ENCODE measurements at regions not wholly inside any gene's neighbourhood (a gene's known extent, or its start where the extent isn't known, plus 50 kb on each side); places are given as distances from the start of the nearest gene placed in this dataset.

DNA sequence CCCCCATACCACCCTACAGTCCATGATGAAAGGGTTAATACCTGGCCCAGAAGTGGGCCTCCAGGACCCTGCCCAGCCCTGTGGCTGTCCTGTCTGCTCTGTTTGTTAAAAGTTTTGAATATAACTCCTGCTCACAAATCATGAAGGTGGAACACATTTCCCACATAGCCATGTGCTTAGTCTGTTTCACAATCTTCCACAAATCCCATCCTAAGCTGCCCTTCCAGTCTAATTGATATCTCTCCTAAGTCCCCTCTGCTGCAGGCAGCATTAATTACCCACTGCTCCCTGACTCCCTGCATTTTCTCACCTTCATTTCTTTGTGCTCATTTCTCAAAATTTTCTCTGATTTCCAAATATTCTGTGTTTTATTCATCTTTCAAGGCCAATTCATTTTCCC is 142.6 kb downstream of the AASDH start:
- in situ Hi-C loops (cut with HindIII; ENCODE audit: low sequenced_read_pairs), result no loop called here
- no peak for DNase-seq (ENCODE audit: low spot score)

DNA sequence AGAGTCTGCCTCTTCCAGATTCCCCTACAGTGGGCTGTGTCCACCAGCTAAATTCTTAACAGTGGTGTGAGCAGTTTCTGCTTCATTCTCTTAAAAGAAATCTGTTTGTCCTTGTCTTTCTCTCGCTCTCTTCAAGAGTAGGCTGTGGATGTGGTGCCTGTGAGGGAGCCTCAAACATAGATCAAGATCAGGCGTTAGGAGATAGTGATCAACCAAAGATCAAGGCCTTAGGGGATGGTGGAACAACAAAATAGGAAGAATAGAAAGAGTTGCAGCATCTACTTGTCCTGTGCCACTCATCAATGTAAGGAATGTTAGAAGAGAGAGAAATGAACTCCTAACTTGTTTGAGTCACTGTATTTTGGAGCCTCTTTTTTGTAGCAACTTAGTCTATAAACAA is 144.2 kb downstream of the AASDH start:
- no peak for DNase-seq (ENCODE audit: low spot score)
- in situ Hi-C loops (cut with HindIII; ENCODE audit: low sequenced_read_pairs), result no loop called here

DNA sequence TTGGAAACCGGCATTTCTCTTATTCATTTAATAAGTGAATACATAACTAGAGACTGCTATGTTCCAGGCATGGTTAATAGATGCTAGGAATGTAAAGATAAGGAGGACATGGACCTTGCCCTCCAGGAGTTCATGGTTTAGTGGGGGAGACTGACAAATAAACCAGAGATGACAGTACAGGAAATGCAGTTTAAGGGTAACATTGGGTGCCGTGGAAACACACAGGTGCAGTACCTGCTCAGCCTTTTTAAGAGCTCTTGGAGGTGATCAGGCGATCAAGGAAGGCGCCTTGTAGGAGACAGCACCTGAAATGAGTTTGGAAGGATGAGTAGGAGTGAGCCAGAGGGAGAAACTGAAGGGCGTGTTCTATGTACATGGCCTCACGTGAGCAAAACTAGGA is 145.8 kb downstream of the AASDH start:
- in situ Hi-C loops (cut with HindIII; ENCODE audit: low sequenced_read_pairs), result no loop called here
- DNase-seq (ENCODE audit: low spot score), result no peak

DNA sequence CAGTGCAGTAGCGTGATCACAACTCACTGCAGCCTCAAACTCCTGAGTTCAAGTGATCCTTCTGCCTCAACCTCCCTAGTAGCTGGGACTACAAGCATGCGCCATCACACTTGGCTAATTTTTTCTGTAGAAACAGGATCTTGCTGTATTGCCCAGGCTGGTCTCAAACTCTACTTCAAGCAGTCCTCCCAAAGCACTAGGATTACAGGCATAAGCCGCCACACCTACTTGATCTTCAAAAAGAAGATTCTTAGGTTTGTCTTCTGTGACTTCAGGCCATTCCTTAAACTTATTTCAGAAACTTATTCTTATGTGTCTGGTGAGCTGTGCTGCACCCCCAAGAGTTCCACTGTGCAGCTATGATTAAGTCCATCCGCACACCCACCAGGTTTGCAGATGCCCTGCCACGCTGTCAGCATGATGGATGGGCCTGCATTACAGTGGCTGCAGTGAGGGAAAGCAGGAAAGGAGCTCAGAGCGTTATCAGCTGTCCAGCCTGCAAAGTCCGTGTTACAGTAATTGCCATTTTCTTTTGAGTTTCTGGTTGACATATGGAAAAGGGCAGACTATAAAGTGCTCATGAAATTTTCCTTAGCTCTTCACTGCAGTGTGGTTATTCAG is 146.6 kb downstream of the AASDH start:
- no peak for DNase-seq (ENCODE audit: low spot score)
- in situ Hi-C loops (cut with HindIII; ENCODE audit: low sequenced_read_pairs), result no loop called here

DNA sequence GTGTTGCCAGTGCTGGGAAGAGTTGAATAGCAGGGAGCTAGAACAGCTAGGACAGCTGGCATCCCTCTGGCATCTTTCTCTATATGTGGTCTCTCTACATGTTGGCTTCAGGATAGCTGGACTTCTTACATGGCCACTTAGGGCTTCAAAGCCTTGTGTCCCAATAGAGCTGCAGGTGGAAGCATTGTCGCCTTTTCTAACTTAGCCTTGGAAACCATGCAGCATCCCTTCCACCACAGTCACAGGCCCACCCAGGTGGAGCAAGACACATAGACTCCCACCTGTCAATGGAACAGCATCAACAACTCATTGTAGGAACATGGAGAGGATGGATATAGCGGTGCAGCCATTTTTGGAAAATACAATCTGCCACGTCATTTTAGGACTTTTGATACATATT is 149.0 kb downstream of the AASDH start:
- DNase-seq (ENCODE audit: low spot score), result no peak
- in situ Hi-C loops (cut with HindIII; ENCODE audit: low sequenced_read_pairs), result no loop called here

DNA sequence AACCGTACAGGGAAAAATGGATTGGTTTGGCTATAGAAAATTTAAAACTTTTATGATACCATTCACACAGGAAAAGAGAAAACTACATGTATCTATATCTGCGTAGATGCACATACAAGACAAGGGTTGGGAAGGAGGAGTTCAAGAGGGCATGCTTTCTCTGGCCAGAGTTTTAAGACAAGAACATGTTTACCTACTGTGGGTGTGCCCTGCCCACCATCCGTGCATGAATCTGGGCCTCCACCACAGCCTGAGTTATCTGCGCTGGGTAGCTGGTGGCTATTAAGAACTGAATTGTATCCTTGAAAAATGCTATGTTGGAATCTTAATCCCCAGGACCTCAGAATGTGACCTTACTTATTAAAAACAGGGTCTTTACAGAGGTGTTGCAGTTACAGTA is 151.6 kb downstream of the AASDH start:
- no peak for DNase-seq (ENCODE audit: low spot score)

DNA sequence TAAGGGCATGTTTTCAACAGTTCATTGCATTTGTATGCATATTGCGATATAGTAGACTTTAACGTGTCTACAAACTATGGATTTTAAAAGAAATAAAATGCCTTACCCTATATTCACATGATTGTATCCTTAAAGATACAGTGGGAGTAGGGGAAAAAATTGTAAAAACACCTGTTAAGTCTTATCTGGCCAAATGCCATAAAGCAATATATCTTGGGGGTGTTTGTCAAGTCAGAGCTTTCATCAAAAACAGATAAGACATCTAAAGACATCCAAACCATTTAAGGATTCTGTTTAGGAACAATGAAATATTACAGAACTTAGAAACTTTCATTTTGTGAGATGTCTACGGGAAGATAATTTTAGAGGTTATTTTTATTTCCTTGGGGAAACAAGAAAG is 152.3 kb downstream of the AASDH start:
- in situ Hi-C loops (cut with HindIII; ENCODE audit: low sequenced_read_pairs), result no loop called here
- DNase-seq (ENCODE audit: low spot score), result no peak

More for the DNA sequence above, 151.6 kb downstream of the AASDH start:
- in situ Hi-C loops (cut with HindIII; ENCODE audit: low sequenced_read_pairs), result no loop called here

DNA sequence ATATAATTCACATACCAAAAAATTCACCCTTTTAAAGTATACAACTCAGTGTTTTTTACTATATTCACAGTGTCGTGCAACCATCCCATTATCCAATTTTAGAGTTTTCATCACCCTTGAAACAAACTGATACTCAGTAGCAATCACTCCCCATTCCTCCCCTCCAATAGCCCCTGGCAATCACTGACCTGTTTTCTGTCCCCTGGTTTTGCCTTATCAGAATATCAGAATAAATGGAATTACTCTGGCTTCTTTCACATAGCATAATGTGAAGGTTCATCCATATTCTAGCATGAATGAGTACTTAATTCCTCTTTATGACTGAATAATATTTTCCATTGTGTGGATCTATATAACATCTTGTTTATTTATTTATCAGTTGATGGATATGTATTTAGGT is 153.2 kb downstream of the AASDH start:
- in situ Hi-C loops (cut with HindIII; ENCODE audit: low sequenced_read_pairs), result no loop called here
- no peak for DNase-seq (ENCODE audit: low spot score)

DNA sequence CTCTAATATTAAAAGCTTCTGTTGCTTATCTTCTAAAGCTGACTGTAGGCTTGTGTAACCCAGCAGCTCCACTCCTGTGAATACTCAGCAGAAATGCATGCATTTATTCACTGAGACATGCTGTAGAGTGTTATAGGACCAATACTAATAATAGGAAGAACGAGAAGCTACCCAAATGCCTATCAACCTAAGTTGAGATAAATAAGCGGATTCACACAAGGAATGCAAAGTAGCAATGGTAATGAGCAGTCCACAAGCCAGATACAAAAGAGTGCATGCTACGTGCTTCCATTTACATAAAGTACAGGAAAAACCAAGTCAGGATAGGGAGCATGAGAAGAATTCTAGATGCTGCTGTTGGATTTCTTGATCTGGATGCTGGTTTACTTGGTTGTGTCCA is 155.9 kb downstream of the AASDH start:
- in situ Hi-C loops (cut with HindIII; ENCODE audit: low sequenced_read_pairs), result no loop called here
- DNase-seq (ENCODE audit: low spot score), result no peak

DNA sequence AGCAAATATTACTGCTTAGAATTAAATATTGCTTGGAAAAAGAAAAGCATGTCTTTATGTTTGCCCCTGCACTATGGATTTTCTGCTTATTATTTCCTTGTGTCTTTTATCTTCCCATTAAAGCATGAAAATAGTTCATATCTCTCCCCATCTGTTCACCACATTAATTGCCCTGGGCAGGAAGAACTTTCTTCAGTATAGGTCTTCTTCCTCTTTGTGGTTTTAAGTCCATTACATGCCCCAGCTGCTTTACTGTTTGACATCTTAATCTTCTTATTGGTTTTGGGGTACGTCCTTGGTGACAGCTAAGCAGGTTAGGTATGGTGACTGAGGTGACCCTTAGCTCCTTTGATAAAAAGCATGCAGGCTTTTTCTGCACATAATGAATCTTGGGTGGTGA is 157.3 kb downstream of the AASDH start:
- in situ Hi-C loops (cut with HindIII; ENCODE audit: low sequenced_read_pairs), result no loop called here
- DNase-seq (ENCODE audit: low spot score), result no peak

DNA sequence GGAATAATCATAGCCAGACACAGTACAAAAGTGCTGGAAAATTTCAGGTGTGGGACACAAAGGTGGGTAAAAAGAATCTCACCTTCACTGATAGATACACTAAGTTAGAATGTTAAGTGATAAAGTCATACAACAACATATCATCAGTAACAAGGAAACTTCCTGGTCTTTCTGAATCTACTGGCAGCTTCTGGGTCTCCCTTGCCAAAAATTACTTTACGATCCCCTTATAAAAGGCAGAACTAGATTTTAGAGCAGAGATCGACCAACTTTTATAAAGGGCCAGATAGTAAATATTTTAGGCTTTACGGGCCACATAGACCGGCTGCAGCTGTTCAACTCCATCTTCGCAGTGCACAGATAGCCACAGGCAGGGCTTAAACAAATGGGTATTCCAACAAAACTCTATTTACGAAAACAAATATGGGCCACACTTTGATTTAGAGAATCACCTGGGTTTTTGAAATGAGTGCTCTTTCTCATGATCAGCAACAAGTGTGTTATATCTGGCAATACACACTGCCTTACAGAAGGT is 159.9 kb downstream of the AASDH start:
- in situ Hi-C loops (cut with HindIII; ENCODE audit: low sequenced_read_pairs), result no loop called here
- no peak for DNase-seq (ENCODE audit: low spot score)

DNA sequence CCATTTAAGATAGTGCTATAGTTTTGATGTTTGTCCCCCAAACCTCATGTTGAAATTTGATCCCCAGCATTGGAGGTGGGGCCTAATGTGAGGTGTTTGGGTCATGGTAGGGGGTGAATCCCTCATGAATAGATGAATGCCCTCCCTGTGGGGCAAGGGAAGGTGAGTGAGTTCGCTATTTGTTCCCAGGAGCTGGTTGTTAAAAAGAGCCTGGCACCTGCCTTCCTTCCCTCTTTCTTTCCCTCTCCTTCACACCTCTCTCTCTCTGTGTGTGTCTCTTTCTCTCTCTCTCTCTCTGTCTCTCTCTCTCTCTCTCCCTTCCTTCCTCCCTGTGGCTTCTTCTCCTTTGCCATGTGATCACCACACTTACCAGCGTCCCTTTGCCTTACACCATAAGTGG is 160.7 kb downstream of the AASDH start:
- in situ Hi-C loops (cut with HindIII; ENCODE audit: low sequenced_read_pairs), result no loop called here
- no peak for DNase-seq (ENCODE audit: low spot score)

DNA sequence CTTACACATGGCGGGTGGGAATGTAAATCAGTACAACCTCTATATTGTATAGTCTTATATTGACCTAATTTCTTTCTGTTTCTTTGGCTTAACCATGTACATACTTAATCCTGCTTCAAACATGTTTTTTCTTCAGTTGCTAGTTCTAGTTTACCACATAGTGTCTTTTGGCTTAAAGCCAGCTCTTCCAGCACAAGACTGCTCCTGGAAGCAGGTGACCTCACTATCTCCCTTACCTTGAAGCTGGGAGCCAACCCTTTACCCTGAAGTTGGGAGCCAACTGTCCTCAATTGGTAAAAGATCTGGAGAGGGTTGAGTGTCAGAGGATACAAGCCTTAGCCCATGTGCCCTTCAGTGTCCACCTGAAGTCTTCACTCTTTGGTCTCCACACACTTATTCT is 162.7 kb downstream of the AASDH start:
- DNase-seq (ENCODE audit: low spot score), result no peak
- in situ Hi-C loops (cut with HindIII; ENCODE audit: low sequenced_read_pairs), result no loop called here

DNA sequence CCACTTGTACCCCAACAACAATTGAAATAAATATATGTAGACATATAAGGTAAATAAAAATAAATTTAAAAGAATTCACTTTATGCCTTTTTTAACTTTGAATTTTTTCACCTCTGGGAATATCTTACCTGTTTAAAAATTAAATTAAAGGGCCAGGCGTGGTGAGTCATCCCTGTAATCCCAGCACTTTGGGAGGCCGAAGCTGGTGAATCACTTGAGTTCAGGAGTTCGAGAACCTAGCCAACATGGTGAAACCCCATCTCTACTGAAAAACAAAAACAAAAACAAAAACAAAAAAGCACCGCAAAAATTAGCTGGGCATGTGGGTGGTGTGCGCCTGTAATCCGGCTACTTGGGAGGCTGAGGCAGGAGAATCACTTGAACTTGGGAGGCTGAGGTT is 164.8 kb downstream of the AASDH start:
- DNase-seq (ENCODE audit: low spot score), result no peak
- in situ Hi-C loops (cut with HindIII; ENCODE audit: low sequenced_read_pairs), result no loop called here

DNA sequence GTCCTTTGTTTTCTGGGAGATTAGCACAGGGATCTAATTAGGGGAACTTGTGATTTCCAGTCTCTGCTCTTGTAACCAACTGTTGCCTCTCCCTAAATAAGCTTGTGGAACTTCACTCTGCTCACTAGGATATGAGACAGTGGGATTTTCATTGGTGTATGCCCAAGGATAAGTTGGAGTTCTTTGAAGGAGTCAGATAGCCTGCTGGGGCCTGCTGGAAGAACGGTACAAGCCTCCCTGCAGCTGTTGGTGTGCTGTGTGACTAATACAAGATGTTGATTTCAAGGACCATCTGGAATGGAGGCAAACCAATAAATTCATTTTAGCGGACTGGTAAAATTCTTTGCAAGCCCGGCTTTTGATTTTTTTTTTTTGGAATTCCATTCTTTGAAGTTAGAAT is 167.0 kb downstream of the AASDH start:
- in situ Hi-C loops (cut with HindIII; ENCODE audit: low sequenced_read_pairs), result no loop called here
- no peak for DNase-seq (ENCODE audit: low spot score)

DNA sequence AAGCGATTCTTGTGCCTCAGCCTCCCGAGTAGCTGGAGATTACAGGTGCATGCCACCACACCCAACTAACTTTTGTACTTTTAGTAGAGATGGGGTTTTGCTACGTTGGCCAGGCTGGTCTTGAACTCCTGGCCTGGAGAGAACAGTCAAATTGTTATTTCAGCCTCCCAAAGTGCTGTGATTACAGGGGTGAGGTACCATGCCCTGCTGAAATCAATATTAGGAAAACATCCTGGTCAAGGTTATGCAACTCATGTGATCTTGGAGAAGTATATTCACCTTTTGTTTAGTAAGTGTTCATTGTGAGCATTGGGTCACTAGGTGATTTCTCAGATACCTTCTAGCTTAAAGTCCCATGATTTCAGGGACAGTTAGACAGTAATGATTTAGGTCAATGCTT is 167.8 kb downstream of the AASDH start:
- no peak for DNase-seq (ENCODE audit: low spot score)
- in situ Hi-C loops (cut with HindIII; ENCODE audit: low sequenced_read_pairs), result no loop called here

DNA sequence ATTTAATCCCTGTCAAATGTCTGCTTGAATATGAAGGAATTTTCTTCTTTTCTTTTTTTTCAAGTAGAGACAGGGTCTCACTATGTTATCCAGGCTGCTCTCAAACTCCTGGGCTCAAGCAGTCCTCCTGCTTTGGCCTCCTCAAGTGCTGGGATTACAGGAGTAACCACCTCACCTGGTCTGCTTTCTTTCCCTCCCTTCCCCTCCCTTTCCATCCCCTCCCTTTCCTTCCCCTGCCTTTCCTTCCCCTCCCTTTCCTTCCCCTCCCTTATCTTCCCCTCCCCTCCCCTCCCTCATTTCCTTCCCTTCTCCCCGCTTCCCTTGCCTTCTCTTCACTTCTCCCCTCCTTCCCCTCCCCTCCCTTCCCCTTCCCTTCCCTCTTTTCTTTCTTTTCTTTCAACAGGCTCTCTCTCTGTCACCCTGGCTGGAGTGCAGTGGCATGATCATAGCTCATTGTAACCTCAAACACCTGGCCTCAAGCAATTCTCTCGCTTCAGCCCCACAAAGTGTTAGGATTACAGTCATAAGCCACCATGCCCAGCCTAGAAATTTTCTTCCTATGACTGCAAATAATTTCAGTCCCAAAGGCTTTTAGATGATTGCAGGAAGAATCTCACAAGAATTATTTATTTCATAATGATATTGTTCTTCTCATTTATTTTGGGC is 168.9 kb downstream of the AASDH start:
- no peak for DNase-seq (ENCODE audit: low spot score)
- in situ Hi-C loops (cut with HindIII; ENCODE audit: low sequenced_read_pairs), result no loop called here

DNA sequence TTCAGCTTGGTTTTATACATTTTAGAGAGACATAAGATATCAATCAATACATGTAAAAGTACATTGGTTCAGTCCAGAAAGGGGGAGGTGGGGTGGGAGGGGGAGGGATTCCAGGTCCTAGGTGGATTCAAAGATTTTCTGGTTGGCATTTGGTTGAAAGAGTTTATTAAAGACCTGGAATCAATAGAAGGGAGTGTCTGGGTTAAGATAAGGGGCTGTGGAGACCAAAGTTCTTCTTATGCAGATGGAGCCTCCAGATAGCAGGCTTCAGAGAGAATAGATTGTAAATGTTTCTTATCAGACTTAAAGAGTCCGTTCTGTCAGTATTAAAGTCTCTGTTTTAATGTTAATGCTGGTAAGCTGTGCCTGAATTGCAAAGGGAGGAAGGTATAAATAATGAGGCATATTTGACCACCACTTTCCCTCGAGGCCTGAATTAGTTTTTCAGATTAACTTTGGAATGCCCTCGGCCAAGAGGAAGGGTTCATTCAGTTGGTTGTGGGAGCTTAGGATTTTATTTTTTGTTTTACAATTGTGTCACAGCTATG is 169.9 kb downstream of the AASDH start:
- no peak for DNase-seq (ENCODE audit: low spot score)
- in situ Hi-C loops (cut with HindIII; ENCODE audit: low sequenced_read_pairs), result no loop called here

DNA sequence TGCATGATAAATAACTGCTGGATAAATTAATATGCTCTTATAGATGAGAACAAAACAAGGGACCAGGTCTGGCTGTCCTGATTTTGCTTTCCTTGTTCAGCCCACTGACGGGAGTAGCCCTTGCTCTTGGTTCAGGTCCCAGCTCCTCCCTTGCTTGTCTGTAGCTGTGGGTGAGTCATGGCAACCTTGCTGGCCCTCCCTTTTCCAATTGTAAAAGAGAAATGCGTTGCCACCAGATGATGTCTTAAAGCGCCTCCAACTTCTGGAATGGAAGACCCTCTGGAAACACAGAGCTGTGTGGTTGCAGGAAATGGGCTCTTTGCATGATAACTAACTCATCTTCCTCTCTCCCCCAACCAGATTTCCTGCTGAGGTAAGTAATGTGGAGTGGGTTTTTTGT is 171.4 kb downstream of the AASDH start:
- in situ Hi-C loops (cut with HindIII; ENCODE audit: low sequenced_read_pairs), result no loop called here
- DNase-seq (ENCODE audit: low spot score), result no peak

DNA sequence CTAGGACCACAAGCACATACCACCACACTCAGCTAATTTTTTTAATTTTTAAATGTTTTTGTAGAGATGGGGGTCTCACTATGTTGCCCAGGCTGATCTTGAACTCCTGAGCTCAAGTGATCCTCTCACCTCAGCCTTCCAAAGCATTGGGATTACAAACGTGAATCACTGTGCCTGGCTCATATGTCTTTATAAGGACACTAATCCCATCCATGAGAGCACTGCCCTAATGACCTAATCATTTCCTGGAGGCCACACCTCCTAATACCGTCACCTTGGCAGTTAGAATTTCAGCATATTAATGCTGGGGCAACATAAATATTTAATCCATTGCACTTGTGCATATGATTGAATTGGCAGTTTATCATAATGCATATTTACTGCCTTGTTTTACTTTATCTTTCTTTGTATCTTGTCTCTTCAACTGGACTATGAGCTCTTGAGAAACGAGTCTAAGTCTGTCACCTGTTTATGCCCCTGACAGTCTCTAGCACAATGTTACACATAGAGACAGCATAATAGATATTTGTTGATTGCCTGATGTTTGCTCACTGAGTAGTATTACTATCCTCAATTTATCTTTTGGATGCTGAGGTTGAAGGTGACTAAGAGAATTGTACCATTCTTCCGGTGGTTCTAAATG is 172.0 kb downstream of the AASDH start:
- no peak for DNase-seq (ENCODE audit: low spot score)
- in situ Hi-C loops (cut with HindIII; ENCODE audit: low sequenced_read_pairs), result no loop called here

Data from G401 (cell line).